B cell (primary cell): ENCODE measurements at regions not wholly inside any gene's neighbourhood (a gene's known extent, or its start where the extent isn't known, plus 50 kb on each side); places are given as distances from the start of the nearest gene placed in this dataset.
A peak's percentile ranks its signal among the peaks of the same experiment; 100 is the strongest.

Experiments used
- ATAC-seq: fragments of 200-7000 bp; cut with Tn5 transposase; one replicate; pipeline ENCODE4 v1.10.0; 2021; ENCODE audit warnings: low read depth, mild to moderate bottlenecking, moderate number of reproducible peaks, moderate library complexity
- CTCF ChIA-PET: fragments of 350-600 bp; sonication (Branson Sonifier 250); formaldehyde crosslinking; loops from one replicate; lab custom pipeline; 2021; ENCODE audit warnings: antibody characterized with exemption, inconsistent platforms; lab: Charles Lee
- POLR2A ChIA-PET: fragments of 350-600 bp; sonication (Branson Sonifier 250); formaldehyde crosslinking; loops from one replicate; lab custom pipeline; 2021; ENCODE audit warnings: antibody characterized with exemption; lab: Charles Lee
- DNase-seq: peaks from one replicate; pipeline ENCODE4 v3.0.0; 2013
- H2AFZ ChIP-seq: 2 replicates; pipeline ENCODE4 v1.6.1; 2012; ENCODE audit warnings: mild to moderate bottlenecking, low read depth, low read length; ENCODE audit not compliant: insufficient read depth, poor library complexity, severe bottlenecking
- H3K27ac ChIP-seq, 2 donors: 1 replicate in 1 of 2; 2 replicates in 1 of 2; pipeline ENCODE4 v1.5.1; 2012 to 2013; ENCODE audit warnings: low read length in 2 of 2, mild to moderate bottlenecking in 2 of 2, moderate library complexity in 1 of 2
- H3K27me3 ChIP-seq, 4 experiments: fragments of 200-600 bp in 1 of 4; sonication (generic) in 1 of 4; replicated peaks in 1 of 4; 1 replicate in 2 of 4; 2 replicates in 2 of 4; pipeline versions ENCODE4 v1.6.1 to v1.7.0; 2013 to 2016; ENCODE audit warnings: low read length in 3 of 4, mild to moderate bottlenecking in 2 of 4, mixed read lengths in 1 of 4, moderate library complexity in 1 of 4; ENCODE audit not compliant: insufficient read depth in 4 of 4, control insufficient read depth in 3 of 4; ENCODE audit errors: control extremely low read depth in 1 of 4
- H3K36me3 ChIP-seq, 2 experiments: replicated peaks in 1 of 2; 1 replicate in 1 of 2; 2 replicates in 1 of 2; pipeline versions ENCODE4 v1.6.1 to v1.7.1; 2013; ENCODE audit warnings: low read length in 1 of 2; ENCODE audit not compliant: insufficient read depth in 2 of 2, control insufficient read depth in 1 of 2; ENCODE audit errors: control extremely low read depth in 1 of 2, extremely low read depth in 1 of 2
- H3K4me1 ChIP-seq, 2 donors: fragments of 200-600 bp in 1 of 2; sonication (generic) in 1 of 2; 1 replicate in 1 of 2; 2 replicates in 1 of 2; pipeline versions ENCODE4 v1.5.1 to v1.6.1; 2013 to 2017; ENCODE audit warnings: low read length in 2 of 2; ENCODE audit not compliant: control insufficient read depth in 2 of 2, insufficient read depth in 2 of 2
- H3K4me2 ChIP-seq: replicated peaks from 2 replicates; pipeline ENCODE3; 2012; ENCODE audit warnings: mild to moderate bottlenecking, low read depth, low read length; ENCODE audit not compliant: poor library complexity, severe bottlenecking
- H3K4me3 ChIP-seq, 5 experiments: fragments of 200-600 bp in 1 of 5; sonication (generic) in 1 of 5; 1 replicate in 3 of 5; 2 replicates in 2 of 5; pipeline versions ENCODE4 v1.5.1 to v1.7.0; 2011 to 2016; ENCODE audit warnings: low read length in 4 of 5, mild to moderate bottlenecking in 4 of 5, low read depth in 2 of 5, control low read depth in 1 of 5, moderate library complexity in 1 of 5; ENCODE audit not compliant: insufficient read depth in 1 of 5; ENCODE audit errors: control extremely low read depth in 1 of 5, extremely low read depth in 1 of 5
- H3K79me2 ChIP-seq: fragments of 200-600 bp; sonication (generic); one replicate; pipeline ENCODE4 v1.6.0; 2016; ENCODE audit warnings: low read length; ENCODE audit not compliant: control insufficient read depth, insufficient read depth
- H3K9ac ChIP-seq: fragments of 200-600 bp; sonication (generic); 2 replicates; pipeline ENCODE4 v1.6.1; 2017; ENCODE audit warnings: mild to moderate bottlenecking, low read length, moderate library complexity
- H3K9me3 ChIP-seq, 3 donors: one replicate each; pipeline versions ENCODE4 v1.6.1 to v1.7.1; 2013; ENCODE audit warnings: low read length in 2 of 3; ENCODE audit not compliant: control insufficient read depth in 2 of 3, insufficient read depth in 1 of 3; ENCODE audit errors: control extremely low read depth in 1 of 3
- H4K20me1 ChIP-seq: 2 replicates; pipeline ENCODE4 v1.6.0; 2012; ENCODE audit warnings: mild to moderate bottlenecking, low read length; ENCODE audit not compliant: insufficient read depth, control insufficient read depth, poor library complexity, severe bottlenecking
- H3K27ac Mint-ChIP-seq: one replicate; pipeline ENCODE4 v1.8.0; 2021; ENCODE audit warnings: mixed read lengths
- H3K27me3 Mint-ChIP-seq: one replicate; pipeline ENCODE4 v1.8.0; 2021; ENCODE audit warnings: mixed read lengths
- H3K4me1 Mint-ChIP-seq: one replicate; pipeline ENCODE4 v1.8.0; 2021; ENCODE audit warnings: mixed read lengths
- H3K4me3 Mint-ChIP-seq: one replicate; pipeline ENCODE4 v1.8.0; 2021; ENCODE audit warnings: mixed read lengths
- H3K9me3 Mint-ChIP-seq: one replicate; pipeline ENCODE4 v1.8.0; 2022; ENCODE audit warnings: mixed read lengths; ENCODE audit not compliant: insufficient read depth
- CTCF ChIP-seq: fragments of 200-600 bp; IDR thresholded peaks from one replicate; pipeline ENCODE4 v1.8.0; 2022; ENCODE audit warnings: antibody characterized with exemption, mild to moderate bottlenecking
- EZH2 ChIP-seq: IDR thresholded peaks from 2 replicates; pipeline ENCODE4 v1.6.1; 2012; ENCODE audit warnings: borderline replicate concordance, low read depth, mild to moderate bottlenecking, moderate library complexity, low read length; ENCODE audit not compliant: insufficient read depth, poor library complexity, severe bottlenecking
- WGBS: methylation state at CpG from one replicate; pipeline ENCODE4 v1.1.5; 2013; ENCODE audit warnings: missing lambda C conversion rate; ENCODE audit not compliant: insufficient coverage; 5-methylcytosine and 5-hydroxymethylcytosine counted together
- intact Hi-C: fragments of 100-400 bp; cut with micrococcal nuclease; formaldehyde crosslinking; loops from one replicate; pipeline ENCODE4 v1.10.0; 2022

GRCh38 chr15:38650384-38650783, 85.8 kb upstream of the RASGRP1 start:
- Mint-ChIP-seq H3K9me3 (no peaks in the 10 kb centered on the region), H3K27me3 (no peaks in the 10 kb centered on the region), H3K27ac (peak overlapping the region; percentile 84), H3K4me1 (peaks cover 60% of the 10 kb centered on the region), H3K4me3 (peak overlapping the region; percentile 76)
- no peak overlapping the region for H2AFZ ChIP-seq
- CTCF ChIA-PET, result interaction anchor here (1.3 to 8.2 kb wide), 7 partner anchors 19 to 209 kb away, joined by 3 to 73 read pairs (median 11); partner anchors contain the start of gene RASGRP1
- peaks cover 40 to 42% of the 10 kb centered on the region in 2 donors for H3K4me1 ChIP-seq
- peaks cover 0 to 3% (median 0%) of the 10 kb centered on the region in 3 donors for H3K9me3 ChIP-seq
- no peak for DNase-seq
- H3K36me3 ChIP-seq, result no peaks in the 10 kb centered on the region
- ATAC-seq, result no peak
- peak overlapping the region; percentile 83 to 86 for H3K27ac ChIP-seq
- H3K27me3 ChIP-seq, result no peaks in the 10 kb centered on the region
- H3K9ac ChIP-seq, result peak overlapping the region; percentile 63
- H3K4me3 ChIP-seq, result peak overlapping the region in 1 of 5 experiments; percentile 57
- H4K20me1 ChIP-seq, result no peaks in the 10 kb centered on the region
- POLR2A ChIA-PET, result interaction anchor here (0.6 to 2.7 kb wide), 3 partner anchors 20 to 86 kb away, joined by 4 to 11 read pairs (median 5); no protein-coding TSS in a partner anchor
- peak overlapping the region; percentile 78 for H3K4me2 ChIP-seq
- H3K79me2 ChIP-seq, result no peaks in the 10 kb centered on the region
- intact Hi-C loops, result no loop called here
- TF ChIP-seq CTCF (no peak), EZH2 (no peak)

- Histone ChIP-seq H3K4me2 (peak overlapping the region; percentile 78), H3K9me3 (peaks cover 0 to 3% (median 0%) of the 10 kb centered on the region in 3 donors), H4K20me1 (no peaks in the 10 kb centered on the region), H2AFZ (peak overlapping the region; percentile 63), H3K36me3 (no peaks in the 10 kb centered on the region), H3K79me2 (no peaks in the 10 kb centered on the region), H3K9ac (peak overlapping the region; percentile 63), H3K27me3 (no peaks in the 10 kb centered on the region), H3K27ac (peak overlapping the region; percentile 83 to 86), H3K4me1 (peaks cover 40 to 42% of the 10 kb centered on the region in 2 donors), H3K4me3 (peak overlapping the region in 4 of 5 experiments; percentile 28 to 57 (median 38))
- Mint-ChIP-seq H3K27me3 (no peaks in the 10 kb centered on the region), H3K4me1 (peaks cover 60% of the 10 kb centered on the region), H3K4me3 (peak overlapping the region; percentile 76), H3K27ac (peak overlapping the region; percentile 84), H3K9me3 (no peaks in the 10 kb centered on the region)
- TF ChIP-seq CTCF (no peak), EZH2 (no peak)
- intact Hi-C loops, result loop anchor here (1.0 kb wide), 3 partner anchors 8 to 32 kb away; no protein-coding TSS in a partner anchor
- ChIA-PET POLR2A (interaction anchor here (0.6 to 2.7 kb wide), 3 partner anchors 20 to 87 kb away, joined by 4 to 11 read pairs (median 5); no protein-coding TSS in a partner anchor), CTCF (interaction anchor here (0.8 to 8.2 kb wide), 8 partner anchors 13 to 210 kb away, joined by 3 to 73 read pairs (median 8); partner anchors contain the start of gene RASGRP1)
- WGBS, result no CpG with 5 or more reads among the region's 1 CpG
- DNase-seq, result peak; percentile 73
- ATAC-seq, result peak; percentile 76
Observed at GRCh38 chr15:38650936-38651327, 86.3 kb upstream of the RASGRP1 start.
